Panc1 (cell line): ENCODE measurements at regions not wholly inside any gene's neighbourhood (a gene's known extent, or its start where the extent isn't known, plus 50 kb on each side); places are given as distances from the start of the nearest gene placed in this dataset.

Experiments
- ATAC-seq: fragments of 200-7000 bp; cut with Tn5 transposase; 2 replicates; pipeline ENCODE4 v1.9.1; 2020; ENCODE audit warnings: mild to moderate bottlenecking, moderate library complexity
- BruUV-seq: library from RNA; stranded (reverse); fragments of 400-500 nt; replicated peaks from 2 replicates; lab custom pipeline; 2021; lab: Mats Ljungman, UMichigan
- CTCF ChIA-PET: fragments of 300-600 bp; sonication (Branson Sonifier 250); formaldehyde crosslinking; loops from one replicate; lab custom pipeline; 2022; ENCODE audit warnings: antibody characterized with exemption; lab: Charles Lee
- POLR2A ChIA-PET: fragments of 300-600 bp; sonication (Branson Sonifier 250); formaldehyde crosslinking; loops from one replicate; lab custom pipeline; 2022; ENCODE audit warnings: antibody characterized with exemption; lab: Charles Lee
- DNase-seq: peaks from one replicate; pipeline ENCODE4 v3.0.0-alpha.2; 2010; ENCODE audit warnings: low read depth, low spot score
- H3K27ac ChIP-seq: 2 replicates; pipeline ENCODE4 v1.5.1; 2011; ENCODE audit warnings: mild to moderate bottlenecking, low read length, inconsistent platforms
- H3K27me3 ChIP-seq: fragments of 200-500 bp; sonication (Bioruptor generic); 2 replicates; pipeline ENCODE4 v1.6.0; 2014; ENCODE audit warnings: low read length, inconsistent platforms; ENCODE audit not compliant: control insufficient read depth, insufficient read depth
- H3K36me3 ChIP-seq: fragments of 200-500 bp; sonication (Bioruptor generic); 2 replicates; pipeline ENCODE4 v1.5.1; 2014; ENCODE audit warnings: inconsistent platforms, mild to moderate bottlenecking, low read length, moderate library complexity; ENCODE audit not compliant: control insufficient read depth, insufficient read depth
- H3K4me1 ChIP-seq: 2 replicates; pipeline ENCODE4 v1.5.1; 2011; ENCODE audit warnings: inconsistent platforms, mild to moderate bottlenecking, low read length, moderate library complexity; ENCODE audit not compliant: control insufficient read depth, insufficient read depth
- H3K4me3 ChIP-seq, 2 experiments: 2 replicates each; pipeline ENCODE4 v1.5.1; 2011 to 2012; ENCODE audit warnings: low read depth in 2 of 2, low read length in 2 of 2, mild to moderate bottlenecking in 2 of 2, inconsistent platforms in 1 of 2, moderate library complexity in 1 of 2
- H3K9me3 ChIP-seq: fragments of 200-500 bp; sonication (Bioruptor generic); 2 replicates; pipeline ENCODE4 v1.5.1; 2014; ENCODE audit warnings: low read depth, mild to moderate bottlenecking, inconsistent platforms, low read length, moderate library complexity; ENCODE audit not compliant: control insufficient read depth, insufficient read depth
- CTCF ChIP-seq: fragments of 450-650 bp; IDR thresholded peaks from 2 replicates; pipeline ENCODE4 v1.5.1; 2017; ENCODE audit warnings: mild to moderate bottlenecking
- POLR2AphosphoS5 ChIP-seq: IDR thresholded peaks from 2 replicates; pipeline ENCODE4 v1.6.1; 2012; ENCODE audit warnings: mild to moderate bottlenecking, low read depth, low read length, moderate library complexity
- REST ChIP-seq, 2 experiments: IDR thresholded peaks; 2 replicates each; pipeline ENCODE4 v1.6.1; 2011 to 2012; ENCODE audit warnings: low read depth in 2 of 2, control low read depth in 1 of 2, low read length in 1 of 2, mild to moderate bottlenecking in 1 of 2, moderate library complexity in 1 of 2; ENCODE audit not compliant: insufficient read depth in 1 of 2
- SIN3A ChIP-seq: IDR thresholded peaks from 2 replicates; pipeline ENCODE4 v1.6.1; 2012; ENCODE audit warnings: low read depth, mild to moderate bottlenecking, low read length, moderate library complexity, borderline replicate concordance; ENCODE audit not compliant: insufficient read depth
- TCF7L2 ChIP-seq: IDR thresholded peaks from 2 replicates; pipeline ENCODE4 v1.6.1; 2011; ENCODE audit warnings: mild to moderate bottlenecking, low read depth, low read length, inconsistent platforms
- in situ Hi-C: cut with HindIII; loops from 2 replicates; pipeline ENCODE4 v1.10.0; 2016; ENCODE audit warnings: low sequenced_read_pairs, low pct_unique_long_range_greater_than_20kb
- intact Hi-C: fragments of 100-400 bp; cut with micrococcal nuclease; formaldehyde crosslinking; loops from one replicate; pipeline ENCODE4 v1.10.0; 2022; ENCODE audit not compliant: unreplicated experiment

- CTCF ChIA-PET: no interaction called here
These were observed 545.1 kb upstream of the PKDCC start for GRCh38 chr2:41502752-41503151.

GRCh38 chr2:41504532-41504931 lies 543.3 kb upstream of the PKDCC start:
- Histone ChIP-seq H3K36me3 (no peaks in the 10 kb centered on the region), H3K4me1 (no peaks in the 10 kb centered on the region), H3K4me3 (no peak overlapping the region), H3K27me3 (no peaks in the 10 kb centered on the region), H3K27ac (no peak overlapping the region), H3K9me3 (peaks cover 14% of the 10 kb centered on the region)
- no peak for ATAC-seq
- no peak for DNase-seq
- CTCF ChIA-PET: no interaction called here
- intact Hi-C loops: no loop called here
- in situ Hi-C loops: no loop called here
- TF ChIP-seq REST (IDR thresholded peaks at IDR 0.05; ENCODE audit: insufficient read depth in 1 of 2, low read depth in 2 of 2, low read length in 1 of 2) (no peak), POLR2AphosphoS5 (no peak), SIN3A (no peak), CTCF (no peak), TCF7L2 (no peak)
- no TSS peak for BruUV-seq
- POLR2A ChIA-PET: no interaction called here

More at GRCh38 chr2:41502752-41503151, 545.1 kb upstream of the PKDCC start:
- DNase-seq: no peak
- TF ChIP-seq REST (IDR thresholded peaks at IDR 0.05; ENCODE audit: insufficient read depth in 1 of 2, low read depth in 2 of 2, low read length in 1 of 2) (no peak), TCF7L2 (no peak), POLR2AphosphoS5 (no peak), CTCF (no peak), SIN3A (no peak)
- no peaks in the 10 kb centered on the region for H3K4me1 ChIP-seq
- H3K27me3 ChIP-seq: no peaks in the 10 kb centered on the region
- H3K4me3 ChIP-seq: no peak overlapping the region
- no peaks in the 10 kb centered on the region for H3K36me3 ChIP-seq
- BruUV-seq: no TSS peak
- ATAC-seq: no peak
- in situ Hi-C loops: no loop called here
- H3K9me3 ChIP-seq: peaks cover 14% of the 10 kb centered on the region
- H3K27ac ChIP-seq: no peak overlapping the region
- intact Hi-C loops: no loop called here
- POLR2A ChIA-PET: no interaction called here
